ENCODE measurements at regions not wholly inside any gene's neighbourhood (a gene's known extent, or its start where the extent isn't known, plus 50 kb on each side); places are given as distances from the start of the nearest gene placed in this dataset.

- DNase-seq (ENCODE audit: low spot score), result no peak
Observed at GRCh38 chr4:187238646-187239045, 515.0 kb upstream of the FAT1 start.

DNA sequence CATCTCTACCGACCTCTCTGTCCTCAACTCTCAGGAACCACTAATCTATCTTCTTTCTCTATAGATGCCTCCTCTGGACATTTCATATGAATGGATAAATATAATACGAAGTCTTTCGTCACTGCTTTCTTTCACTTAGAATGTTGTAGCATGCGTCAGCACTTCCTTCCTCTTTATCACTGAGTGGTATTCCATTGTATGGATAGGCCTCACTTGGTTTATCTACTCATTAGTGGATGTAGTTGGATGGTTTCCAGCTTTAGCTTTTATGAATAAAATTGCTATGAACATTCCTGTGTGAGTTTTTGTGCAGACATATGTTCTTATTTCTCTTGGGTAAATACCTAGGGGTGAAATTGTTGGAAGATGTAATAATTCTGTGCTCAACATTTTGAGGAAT, 528.2 kb upstream of the FAT1 start:
- no peak for DNase-seq (ENCODE audit: low spot score)

DNA sequence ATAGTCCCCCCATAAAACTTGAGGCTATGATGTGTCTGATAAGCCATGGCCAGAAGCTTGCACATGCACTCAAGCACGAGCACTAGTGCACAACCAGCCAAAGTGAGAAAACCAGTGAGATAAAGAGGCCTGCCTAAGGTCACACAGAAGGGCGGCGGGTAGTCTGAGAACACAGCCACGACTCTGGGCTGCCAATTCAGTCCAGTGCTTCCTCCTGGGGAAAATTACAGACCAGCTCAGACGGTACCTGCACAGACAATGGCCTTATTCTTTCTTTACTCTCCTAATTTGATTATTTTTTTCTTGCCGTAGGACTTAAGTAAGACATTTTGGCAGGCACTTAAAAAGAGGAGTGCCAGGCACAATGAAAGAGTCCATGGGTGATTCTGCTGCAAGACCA, 533.2 kb upstream of the FAT1 start:
- DNase-seq (ENCODE audit: low spot score), result peak; percentile 40

DNA sequence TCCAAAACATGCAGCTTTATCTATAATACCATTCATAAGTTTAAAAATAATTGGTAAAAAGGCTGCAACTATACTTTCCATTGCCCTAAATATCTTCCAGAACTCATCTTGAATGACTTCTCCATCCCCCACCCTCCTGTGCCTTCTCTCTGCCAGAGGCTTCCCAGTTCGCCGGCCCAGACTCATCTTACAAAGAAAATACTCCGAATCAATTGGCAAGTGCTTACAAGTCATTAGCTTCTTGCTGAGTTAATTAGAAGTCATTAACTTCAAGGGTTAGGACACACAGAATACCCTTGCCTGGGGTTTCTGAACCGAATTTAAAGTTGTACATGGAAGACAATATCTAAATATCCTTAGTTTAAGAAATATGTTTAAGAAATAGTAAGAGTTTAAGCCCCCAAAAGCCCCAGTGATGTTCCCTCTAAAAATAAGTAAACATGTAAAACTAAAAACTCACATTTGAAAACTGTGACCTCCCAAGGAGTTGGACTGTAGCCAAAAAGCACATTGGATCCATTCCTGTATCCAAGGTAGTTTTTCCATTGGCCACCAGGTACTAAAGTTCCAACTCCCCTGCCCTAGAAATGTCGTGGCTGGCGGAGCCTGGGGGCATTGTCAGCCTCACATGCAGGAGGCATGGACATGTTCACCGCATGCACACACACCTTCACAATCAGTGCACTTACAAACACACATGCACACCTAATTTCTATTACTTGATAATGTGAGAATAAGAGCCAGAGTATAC, 535.2 kb upstream of the FAT1 start:
- no peak for DNase-seq (ENCODE audit: low spot score)

GRCh38 chr4:187268940-187269339, 545.3 kb upstream of the FAT1 start:
- no peak for DNase-seq (ENCODE audit: low spot score)

GRCh38 chr4:187270154-187270553, 546.5 kb upstream of the FAT1 start:
- DNase-seq (ENCODE audit: low spot score), result no peak

DNA sequence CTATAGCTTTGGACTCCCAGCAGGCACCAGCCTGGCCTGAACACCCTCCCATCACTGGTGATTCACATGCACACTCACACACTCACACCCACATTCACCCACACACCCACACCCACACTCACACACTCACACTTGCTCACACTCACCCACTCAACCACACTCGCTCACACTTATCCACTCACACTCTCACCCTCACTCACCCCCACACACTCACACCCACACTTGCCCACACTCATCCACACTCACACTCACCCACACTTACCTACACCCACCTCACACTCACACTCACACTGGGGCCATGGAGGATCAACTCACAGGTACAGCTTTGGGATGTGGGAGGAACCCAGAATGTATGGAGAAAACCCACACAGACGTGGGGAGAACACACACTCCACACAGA, 548.2 kb upstream of the FAT1 start:
- DNase-seq (ENCODE audit: low spot score), result no peak

DNA sequence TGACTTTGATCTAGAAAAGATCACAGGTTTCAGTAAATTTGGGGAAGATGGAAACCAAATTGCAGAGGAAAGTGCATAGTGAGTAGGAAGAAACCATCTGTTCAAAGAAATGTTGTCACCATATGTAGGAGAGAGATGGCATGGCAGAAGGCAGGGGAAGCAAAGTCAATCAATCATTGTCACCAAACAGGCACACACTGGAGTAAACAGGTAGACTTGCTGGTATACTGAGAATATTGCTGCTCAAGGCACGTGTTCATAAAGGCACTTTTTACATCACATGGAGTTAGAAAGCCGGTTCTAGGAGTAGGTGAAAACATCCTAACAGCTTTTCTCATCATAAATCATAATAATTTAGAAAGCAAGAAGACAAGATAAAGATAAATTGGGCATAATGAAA, 550.5 kb upstream of the FAT1 start:
- no peak for DNase-seq (ENCODE audit: low spot score)

- DNase-seq (ENCODE audit: low spot score), result no peak
Observed at GRCh38 chr4:187276736-187277408, 553.2 kb upstream of the FAT1 start.

DNA sequence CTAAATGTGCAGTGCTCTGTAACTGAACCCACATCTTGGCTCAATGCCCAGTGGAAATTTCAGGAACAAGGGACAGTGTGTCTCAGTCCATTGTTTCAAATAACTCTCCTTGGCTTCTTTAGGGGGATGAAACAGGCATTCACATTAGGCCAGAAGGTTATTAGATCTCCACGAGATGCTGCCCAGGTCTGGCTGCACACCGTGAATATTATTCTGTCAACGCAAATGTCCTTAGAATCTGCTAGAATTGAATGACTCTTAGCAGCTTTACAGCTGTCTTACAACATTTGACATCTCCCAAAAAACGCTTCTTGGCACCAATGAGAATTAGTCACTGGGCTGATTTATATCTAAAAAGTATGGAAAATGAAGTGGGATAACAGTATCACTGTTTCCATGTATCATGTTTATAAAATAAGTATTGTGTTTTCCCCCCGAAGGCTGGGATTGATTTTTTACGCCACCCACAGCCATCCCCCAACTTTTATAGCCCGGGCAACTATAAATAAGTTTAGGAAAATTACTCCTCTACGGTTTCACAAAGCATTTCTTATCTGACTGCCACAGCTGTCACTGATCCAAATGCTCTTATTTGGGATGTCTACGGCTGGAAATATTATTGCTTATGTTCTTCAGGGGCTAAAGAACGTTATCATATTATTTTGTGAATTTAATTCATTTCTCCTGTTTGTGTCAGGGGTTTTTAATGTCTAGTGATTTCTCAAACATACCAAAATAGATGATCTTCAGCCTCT, 559.7 kb upstream of the FAT1 start:
- DNase-seq (ENCODE audit: low spot score), result peak; percentile 40

DNA sequence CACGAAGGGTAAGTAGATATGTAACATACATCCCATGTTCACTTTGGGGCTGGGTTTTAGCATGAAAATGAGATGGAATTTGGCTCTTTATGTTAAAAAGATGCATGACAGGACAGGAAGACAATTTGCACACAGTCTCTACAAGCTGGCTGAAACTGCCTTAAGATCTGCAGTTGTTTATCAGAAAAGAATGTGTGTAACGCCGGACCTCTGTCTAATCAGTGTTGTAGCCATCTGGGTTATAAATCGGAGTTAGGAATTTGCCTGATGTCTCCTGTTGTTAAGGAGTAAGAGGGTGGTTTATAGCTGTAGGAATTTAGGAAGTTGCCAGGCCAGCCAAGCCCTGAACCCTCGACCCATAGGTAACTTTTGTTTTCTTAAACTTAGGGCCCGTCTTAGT, 562.9 kb upstream of the FAT1 start:
- no peak for DNase-seq (ENCODE audit: low spot score)

DNA sequence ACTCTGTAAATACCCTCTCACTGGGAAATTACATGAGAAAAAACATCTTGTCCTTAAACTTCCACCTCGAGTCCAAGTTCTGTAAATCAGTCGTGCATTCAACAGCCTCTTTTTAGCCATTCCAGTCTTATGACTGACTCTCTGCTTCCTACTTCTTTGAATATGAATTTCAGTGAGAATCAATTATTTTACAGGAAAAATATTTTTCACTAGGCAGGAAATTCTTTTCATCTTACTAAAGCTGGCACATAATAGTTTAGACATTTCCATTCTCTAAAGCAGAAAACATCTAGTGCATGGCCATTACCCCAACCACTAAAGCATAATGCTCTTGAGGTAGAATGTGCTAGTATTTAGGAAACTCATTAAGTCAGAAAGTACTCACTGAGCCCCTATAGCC, 565.7 kb upstream of the FAT1 start:
- DNase-seq (ENCODE audit: low spot score), result no peak

GRCh38 chr4:187294861-187295260, 571.2 kb upstream of the FAT1 start:
- DNase-seq (ENCODE audit: low spot score), result no peak

GRCh38 chr4:187301923-187302322, 578.3 kb upstream of the FAT1 start:
- DNase-seq (ENCODE audit: low spot score), result no peak

DNA sequence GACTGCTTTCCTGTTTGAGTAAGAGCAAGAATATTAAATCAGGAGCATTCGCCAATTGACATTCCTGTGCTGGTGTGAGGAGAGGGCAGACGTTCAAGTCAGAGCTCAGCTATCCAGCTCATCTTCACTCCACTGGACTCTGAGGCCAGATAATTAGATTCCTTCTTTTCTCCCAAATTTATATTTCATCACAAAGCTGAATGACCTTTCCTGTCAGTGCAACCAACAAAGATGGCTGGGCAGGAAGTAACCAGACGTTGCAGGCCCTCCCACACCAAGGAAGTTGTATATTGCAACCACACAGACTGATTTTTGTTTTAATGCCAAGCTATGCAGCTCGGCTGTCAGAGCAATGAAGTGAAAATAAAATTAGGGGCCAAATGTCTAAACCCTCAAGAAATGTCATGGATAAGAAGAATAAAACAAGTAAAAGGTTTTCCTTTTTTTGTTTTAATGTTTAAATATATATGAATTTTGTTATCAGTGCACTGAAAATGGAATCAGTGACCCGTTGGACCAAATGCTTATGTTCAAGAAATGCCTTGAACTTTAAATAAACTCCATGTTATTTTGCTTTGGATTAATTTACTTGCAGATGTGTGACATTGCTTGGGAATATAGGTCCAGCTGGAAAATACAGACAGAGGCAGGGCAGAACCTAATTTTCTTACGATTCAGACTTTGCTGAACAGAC, 578.9 kb upstream of the FAT1 start:
- DNase-seq (ENCODE audit: low spot score), result peak; percentile 20

GRCh38 chr4:187304133-187304532, 580.5 kb upstream of the FAT1 start:
- no peak for DNase-seq (ENCODE audit: low spot score)

DNA sequence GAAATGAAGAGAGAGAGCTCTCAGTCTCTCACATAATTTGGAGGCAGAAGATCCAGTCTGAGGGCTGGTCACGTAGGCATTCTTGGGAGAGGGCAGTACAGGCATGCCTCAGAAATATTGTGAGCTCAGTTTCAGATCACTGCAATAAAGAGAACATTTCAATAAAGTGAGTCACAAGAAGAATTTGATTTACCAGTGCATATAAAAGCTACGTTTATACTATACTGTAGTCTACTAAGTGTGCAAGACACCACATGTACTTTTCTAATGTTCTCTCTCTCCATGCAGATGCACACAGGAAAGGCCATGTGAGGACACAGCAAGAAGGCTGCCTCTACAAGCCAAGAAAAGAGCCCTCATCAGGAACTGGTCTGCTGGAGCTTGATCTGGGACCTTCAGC, 583.5 kb upstream of the FAT1 start:
- no peak for DNase-seq (ENCODE audit: low spot score)

GRCh38 chr4:187309456-187309855, 585.8 kb upstream of the FAT1 start:
- no peak for DNase-seq (ENCODE audit: low spot score)

DNA sequence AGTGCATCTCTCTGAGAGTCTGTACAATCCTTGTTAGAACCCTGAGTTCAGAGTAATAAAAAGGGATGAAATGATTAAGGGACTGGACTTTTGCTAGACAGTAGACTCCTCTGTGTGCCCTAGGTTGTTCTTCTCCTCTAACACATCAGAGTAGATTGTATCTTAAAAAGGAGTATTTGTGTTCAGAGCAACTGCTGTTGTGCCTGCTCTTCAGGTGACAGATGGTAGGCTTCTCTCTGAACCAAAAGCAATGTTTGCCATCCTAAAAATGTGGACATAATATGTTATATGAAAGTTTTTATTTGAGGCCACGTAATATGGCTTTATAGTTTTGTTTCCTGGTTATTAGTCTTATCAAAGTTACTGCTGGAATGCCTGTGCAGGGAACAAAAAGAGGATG, 588.6 kb upstream of the FAT1 start:
- no peak for DNase-seq (ENCODE audit: low spot score)

DNA sequence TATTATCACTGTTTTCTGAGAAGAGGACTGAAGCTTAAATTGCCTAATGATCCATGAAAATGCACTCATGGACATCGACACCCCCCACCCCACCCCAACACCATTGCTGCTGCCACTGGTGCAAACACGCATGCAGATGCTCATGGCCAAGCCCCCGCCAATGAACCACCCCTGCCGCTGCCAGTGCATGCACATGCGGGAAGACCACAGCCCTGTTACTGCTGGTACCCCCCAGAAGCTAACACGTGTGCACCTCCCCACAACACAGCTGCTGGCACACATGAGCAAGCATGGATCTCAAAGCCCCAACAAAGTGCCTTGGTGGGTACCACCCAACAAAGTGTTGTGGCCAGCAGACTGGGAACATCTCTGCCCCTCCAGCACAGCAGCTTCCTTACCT, 594.1 kb upstream of the FAT1 start:
- no peak for DNase-seq (ENCODE audit: low spot score)

GRCh38 chr4:187321711-187322110, 598.1 kb upstream of the FAT1 start:
- DNase-seq (ENCODE audit: low spot score), result no peak

DNA sequence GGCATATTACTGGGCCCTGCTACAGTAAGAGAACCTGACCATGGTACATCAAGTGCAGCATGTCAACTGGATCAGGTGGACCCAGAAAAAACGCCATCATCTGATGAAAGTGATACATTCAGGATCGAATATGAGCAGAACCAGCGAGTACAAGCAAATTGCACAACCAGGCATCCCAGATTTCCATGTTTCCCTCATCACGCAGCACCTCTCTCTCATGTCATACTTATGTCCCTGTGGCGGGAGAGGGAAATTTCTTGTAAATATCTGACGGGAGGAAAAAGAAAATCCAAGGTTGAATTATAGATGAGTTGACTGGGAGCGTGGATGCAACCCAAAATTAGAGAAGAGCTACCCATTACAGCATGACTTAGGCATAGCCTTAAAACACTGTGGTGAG, 608.5 kb upstream of the FAT1 start:
- no peak for DNase-seq (ENCODE audit: low spot score)

DNA sequence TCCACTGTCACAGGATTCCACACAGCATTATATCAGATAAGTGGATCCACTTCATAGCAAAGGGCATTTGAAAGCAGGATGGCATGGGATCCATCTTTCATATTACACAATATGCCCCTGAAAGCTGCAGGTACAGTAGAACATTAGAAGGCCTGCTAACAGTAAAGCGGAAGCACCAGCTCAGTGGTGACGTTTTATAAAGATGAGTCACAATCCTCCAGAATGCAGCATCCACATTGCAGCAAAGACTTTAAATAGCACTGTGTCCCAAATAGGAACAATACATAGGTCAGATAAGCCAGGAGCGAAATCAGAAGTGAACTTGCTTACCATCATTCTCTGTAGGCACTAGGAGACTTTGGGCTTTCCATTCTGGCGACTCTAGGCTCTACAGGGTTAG, 609.5 kb upstream of the FAT1 start:
- peak; percentile 10 for DNase-seq (ENCODE audit: low spot score)

Data from COLO829 (cell line).